ENCODE measurements at regions not wholly inside any gene's neighbourhood (a gene's known extent, or its start where the extent isn't known, plus 50 kb on each side); places are given as distances from the start of the nearest gene placed in this dataset.

DNA sequence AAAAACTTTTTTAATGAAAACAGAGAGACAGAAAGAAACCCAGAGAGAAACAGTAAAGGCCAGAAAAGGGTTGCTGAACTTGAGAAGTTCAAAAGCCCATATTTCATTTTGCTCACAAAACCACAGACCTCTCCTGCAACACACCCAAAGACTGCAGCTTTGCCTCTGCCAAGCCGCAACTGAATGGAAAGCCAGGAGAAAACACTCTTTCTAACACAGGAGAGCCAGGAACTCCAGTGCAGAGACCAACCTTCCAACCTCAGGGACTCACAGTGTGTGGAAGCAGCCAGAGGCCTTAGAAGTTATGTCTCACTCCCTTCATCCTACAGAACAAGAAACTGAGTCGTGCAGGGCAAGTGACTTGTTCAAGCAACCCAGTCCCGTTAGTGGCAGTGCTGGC lies 163.1 kb upstream of the HES1 start:
- no peak overlapping the region for H3K27ac Mint-ChIP-seq
- TF ChIP-seq, protein P1, sequence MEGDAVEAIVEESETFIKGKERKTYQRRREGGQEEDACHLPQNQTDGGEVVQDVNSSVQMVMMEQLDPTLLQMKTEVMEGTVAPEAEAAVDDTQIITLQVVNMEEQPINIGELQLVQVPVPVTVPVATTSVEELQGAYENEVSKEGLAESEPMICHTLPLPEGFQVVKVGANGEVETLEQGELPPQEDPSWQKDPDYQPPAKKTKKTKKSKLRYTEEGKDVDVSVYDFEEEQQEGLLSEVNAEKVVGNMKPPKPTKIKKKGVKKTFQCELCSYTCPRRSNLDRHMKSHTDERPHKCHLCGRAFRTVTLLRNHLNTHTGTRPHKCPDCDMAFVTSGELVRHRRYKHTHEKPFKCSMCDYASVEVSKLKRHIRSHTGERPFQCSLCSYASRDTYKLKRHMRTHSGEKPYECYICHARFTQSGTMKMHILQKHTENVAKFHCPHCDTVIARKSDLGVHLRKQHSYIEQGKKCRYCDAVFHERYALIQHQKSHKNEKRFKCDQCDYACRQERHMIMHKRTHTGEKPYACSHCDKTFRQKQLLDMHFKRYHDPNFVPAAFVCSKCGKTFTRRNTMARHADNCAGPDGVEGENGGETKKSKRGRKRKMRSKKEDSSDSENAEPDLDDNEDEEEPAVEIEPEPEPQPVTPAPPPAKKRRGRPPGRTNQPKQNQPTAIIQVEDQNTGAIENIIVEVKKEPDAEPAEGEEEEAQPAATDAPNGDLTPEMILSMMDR (conservative IDR thresholded peaks at IDR 0.05), result no peak

More for the DNA sequence above, 163.1 kb upstream of the HES1 start:
- Histone ChIP-seq H3K27ac (ENCODE audit: insufficient read length, low read depth, low read length) (no peak overlapping the region), H3K23ac (ENCODE audit: insufficient read length, low read depth, low read length) (no peak overlapping the region), H3K27me3 (ENCODE audit: insufficient read depth, low read length) (no peaks in the 10 kb centered on the region), H3T11ph (ENCODE audit: low read length) (no peak overlapping the region), H4K91ac (ENCODE audit: insufficient read length, low read depth, low read length) (no peak overlapping the region), H4K5ac (ENCODE audit: insufficient read length, low read depth, low read length) (no peak overlapping the region), H2BK5ac (ENCODE audit: insufficient read length, low read length) (no peak overlapping the region), H3K4me1 (ENCODE audit: insufficient read depth, low read length) (peaks cover 5% of the 10 kb centered on the region; the same call in 1 of the 2 replicates), H3K4ac (ENCODE audit: low read depth, low read length) (no peak overlapping the region), H3K23me2 (ENCODE audit: insufficient read length, low read depth, low read length, poor library complexity, severe bottlenecking) (no peaks in the 10 kb centered on the region), H2AFZ (ENCODE audit: low read length) (no peak overlapping the region), H3K79me1 (ENCODE audit: insufficient read depth, low read depth, low read length, poor library complexity, severe bottlenecking) (no peaks in the 10 kb centered on the region), H4K8ac (replicated peaks; ENCODE audit: insufficient read length, low read depth, low read length) (no peak overlapping the region), H2BK12ac (ENCODE audit: insufficient read length, low read depth, low read length) (no peak overlapping the region), H3K14ac (ENCODE audit: insufficient read depth, low read length) (no peak overlapping the region), H2BK20ac (ENCODE audit: low read depth, low read length, poor library complexity, severe bottlenecking) (no peak overlapping the region), H2BK15ac (ENCODE audit: low read depth, low read length) (no peak overlapping the region), H4K20me1 (ENCODE audit: control insufficient read depth, insufficient read depth, insufficient read length) (no peaks in the 10 kb centered on the region), H3K56ac (ENCODE audit: insufficient read length, low read depth, low read length) (no peak overlapping the region), H3K4me2 (ENCODE audit: insufficient read depth, insufficient read length, low read length) (no peak overlapping the region), H3K9ac (ENCODE audit: extremely low read depth, insufficient read length, low read length) (no peak overlapping the region), H3K9me3 (ENCODE audit: control insufficient read depth, low read depth, low read length) (no peaks in the 10 kb centered on the region), H2AK5ac (ENCODE audit: insufficient read length, low read length) (no peak overlapping the region), H3K18ac (ENCODE audit: insufficient read length, low read depth, low read length) (no peak overlapping the region), H3K79me2 (ENCODE audit: insufficient read depth, low read length) (no peaks in the 10 kb centered on the region), H2BK120ac (ENCODE audit: low read depth, low read length, poor library complexity, severe bottlenecking) (no peak overlapping the region)
- no peak for DNase-seq
- no CpG with 5 or more reads among the region's 3 CpGs for WGBS (ENCODE audit: extremely low coverage, insufficient read length, low lambda C conversion rate)
- Mint-ChIP-seq H3K36me3 (ENCODE audit: insufficient read depth in 1 of 3, low read depth in 3 of 3) (peaks cover 0 to 5% (median 0%) of the 10 kb centered on the region in 3 experiments; a peak in 1 of 7 replicates), H3K27me3 (ENCODE audit: low read depth) (peaks cover 39% of the 10 kb centered on the region), H3K9me3 (peaks cover 0 to 3% of the 10 kb centered on the region in 2 experiments; a peak in 1 of 5 replicates), H3K4me1 (peaks cover 69 to 76% of the 10 kb centered on the region in 2 experiments), H3K4me3 (peak overlapping the region in 1 of 2 experiments; percentile 33; a peak in 1 of 5 replicates)

Measured in H9 (cell line).